ENCODE measurements at regions not wholly inside any gene's neighbourhood (a gene's known extent, or its start where the extent isn't known, plus 50 kb on each side); places are given as distances from the start of the nearest gene placed in this dataset.

GRCh38 chr18:66792466-66792865 lies 188.6 kb upstream of the CDH19 start:
- FAIRE-seq (peak; percentile 100), DNase-seq (ENCODE audit: insufficient read length, low spot score) (no peak)
- TF ChIP-seq CTCF (IDR thresholded peaks at IDR 0.05; ENCODE audit: insufficient read depth, missing control alignments): no peak

- TF ChIP-seq CTCF (IDR thresholded peaks at IDR 0.05; ENCODE audit: insufficient read depth, missing control alignments): no peak
- FAIRE-seq (no peak), DNase-seq (ENCODE audit: insufficient read length, low spot score) (no peak)
These were observed 176.7 kb upstream of the CDH19 start for GRCh38 chr18:66780609-66781008.

- DNase-seq (ENCODE audit: insufficient read length, low spot score): no peak
- FAIRE-seq: no peak
- no peak for TF ChIP-seq CTCF (IDR thresholded peaks at IDR 0.05; ENCODE audit: insufficient read depth, missing control alignments)
These were observed 174.2 kb upstream of the CDH19 start for GRCh38 chr18:66778048-66778447.

- no peak for TF ChIP-seq CTCF (IDR thresholded peaks at IDR 0.05; ENCODE audit: insufficient read depth, missing control alignments)
- FAIRE-seq (peak; percentile 99), DNase-seq (ENCODE audit: insufficient read length, low spot score) (no peak)
These were observed 165.5 kb upstream of the CDH19 start for GRCh38 chr18:66769375-66769774.

- no peak for DNase-seq (ENCODE audit: insufficient read length, low spot score)
- TF ChIP-seq CTCF (IDR thresholded peaks at IDR 0.05; ENCODE audit: insufficient read depth, missing control alignments): no peak
- no peak for FAIRE-seq
These were observed 160.3 kb upstream of the CDH19 start for GRCh38 chr18:66764230-66764629.

GRCh38 chr18:66761166-66761565 lies 157.3 kb upstream of the CDH19 start:
- TF ChIP-seq CTCF (IDR thresholded peaks at IDR 0.05; ENCODE audit: insufficient read depth, missing control alignments): no peak
- DNase-seq (ENCODE audit: insufficient read length, low spot score): no peak
- FAIRE-seq: peak; percentile 99

GRCh38 chr18:66760559-66760958 lies 156.7 kb upstream of the CDH19 start:
- DNase-seq (ENCODE audit: insufficient read length, low spot score): no peak
- no peak for TF ChIP-seq CTCF (IDR thresholded peaks at IDR 0.05; ENCODE audit: insufficient read depth, missing control alignments)
- FAIRE-seq: no peak

All from D721Med (cell line).